Activated T-cell treated with anti-CD3 and anti-CD28 coated beads, Interleukin-2, amount 50 U/mL, for 48 hours (primary cell): ENCODE measurements at regions not wholly inside any gene's neighbourhood (a gene's known extent, or its start where the extent isn't known, plus 50 kb on each side); places are given as distances from the start of the nearest gene placed in this dataset.

Experiments used
- DNase-seq, 2 experiments: peaks; one replicate each; pipeline ENCODE4 v3.0.0-alpha.2; 2020

- no peak for DNase-seq
Measured at GRCh38 chr15:60057554-60057953, 53.4 kb downstream of the FOXB1 start.

- no peak for DNase-seq
Measured at GRCh38 chr15:60059186-60059585, 55.1 kb downstream of the FOXB1 start.

- no peak for DNase-seq
Measured at GRCh38 chr15:60061758-60062157, 57.6 kb downstream of the FOXB1 start.

- no peak for DNase-seq
Measured at GRCh38 chr15:60062826-60063225, 58.7 kb downstream of the FOXB1 start.

DNA sequence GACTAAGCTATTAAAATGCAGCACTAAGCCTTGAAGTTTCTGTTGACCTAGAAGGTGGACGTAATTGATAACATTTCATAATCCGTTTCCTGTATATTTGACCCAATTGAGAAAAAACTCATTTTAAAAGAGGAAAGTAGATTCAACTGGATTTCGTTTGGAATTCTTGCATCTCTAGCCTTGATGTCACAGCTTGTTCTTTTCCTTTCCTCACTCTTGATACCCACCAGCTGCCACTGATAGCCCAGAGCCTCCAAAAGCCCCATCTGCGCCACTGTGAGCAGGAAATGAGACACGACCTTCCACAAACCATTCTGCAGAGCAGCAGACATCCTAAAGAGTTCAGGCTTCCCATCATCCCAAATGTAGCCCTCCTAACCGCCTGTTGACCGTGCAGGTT, 61.8 kb downstream of the FOXB1 start:
- DNase-seq, result no peak

- DNase-seq, result no peak
Measured at GRCh38 chr15:60070838-60071493, 66.9 kb downstream of the FOXB1 start.

DNA sequence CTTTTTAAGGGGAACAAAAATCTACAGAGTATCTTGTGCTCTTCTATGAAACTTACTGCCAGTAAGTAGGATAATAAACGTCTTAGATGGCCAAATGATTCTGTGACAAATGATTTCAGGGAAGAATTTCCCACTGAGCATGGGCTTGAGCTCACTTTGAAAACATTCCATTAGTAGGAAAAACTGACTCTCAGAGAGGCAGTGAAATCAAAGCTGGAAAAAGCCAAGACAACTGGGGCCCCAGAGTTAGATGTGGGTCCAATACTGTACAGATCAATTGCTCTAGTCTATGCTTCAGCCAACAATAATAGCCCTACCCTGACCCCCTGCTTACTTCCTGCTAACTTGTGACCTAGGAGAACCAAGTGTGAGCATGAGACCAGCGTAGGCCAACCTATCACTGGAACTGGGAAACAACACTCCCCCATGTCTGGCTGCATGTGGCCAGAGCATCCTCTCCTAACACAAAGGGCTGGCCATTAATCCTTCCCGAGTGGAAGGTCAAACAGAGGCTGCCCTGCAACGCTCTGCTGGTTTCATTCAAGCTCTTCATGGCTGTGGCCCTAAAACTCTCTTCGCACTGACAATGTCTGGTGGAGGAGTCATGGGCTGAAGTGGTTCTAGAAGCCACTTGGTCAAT, 68.8 kb downstream of the FOXB1 start:
- no peak for DNase-seq

- no peak for DNase-seq
Measured at GRCh38 chr15:60073466-60073840, 69.3 kb downstream of the FOXB1 start.

GRCh38 chr15:60074181-60074885, 70.2 kb downstream of the FOXB1 start:
- DNase-seq, result no peak

DNA sequence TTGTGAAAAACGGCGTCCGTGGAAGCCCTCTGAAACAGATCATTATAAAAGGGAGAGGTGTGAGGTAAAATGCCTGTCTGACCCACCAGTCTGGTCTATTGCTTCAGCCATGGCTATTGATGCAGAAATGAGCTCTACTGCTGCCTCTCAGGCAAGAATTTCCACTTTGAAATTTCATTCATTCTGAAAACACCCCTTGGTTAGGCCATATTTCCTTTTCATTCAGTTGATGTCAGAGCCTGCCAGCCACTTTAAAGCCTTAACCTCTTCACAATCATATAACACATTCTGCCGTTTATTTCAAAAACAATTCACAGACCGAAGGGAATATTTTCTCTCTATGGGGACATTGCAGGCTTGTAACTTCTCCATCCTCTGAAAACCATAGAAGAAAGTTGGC, 71.9 kb downstream of the FOXB1 start:
- peak in 1 of 2 experiments; percentile 25 for DNase-seq

GRCh38 chr15:60076582-60077276, 72.6 kb downstream of the FOXB1 start:
- DNase-seq, result no peak

DNA sequence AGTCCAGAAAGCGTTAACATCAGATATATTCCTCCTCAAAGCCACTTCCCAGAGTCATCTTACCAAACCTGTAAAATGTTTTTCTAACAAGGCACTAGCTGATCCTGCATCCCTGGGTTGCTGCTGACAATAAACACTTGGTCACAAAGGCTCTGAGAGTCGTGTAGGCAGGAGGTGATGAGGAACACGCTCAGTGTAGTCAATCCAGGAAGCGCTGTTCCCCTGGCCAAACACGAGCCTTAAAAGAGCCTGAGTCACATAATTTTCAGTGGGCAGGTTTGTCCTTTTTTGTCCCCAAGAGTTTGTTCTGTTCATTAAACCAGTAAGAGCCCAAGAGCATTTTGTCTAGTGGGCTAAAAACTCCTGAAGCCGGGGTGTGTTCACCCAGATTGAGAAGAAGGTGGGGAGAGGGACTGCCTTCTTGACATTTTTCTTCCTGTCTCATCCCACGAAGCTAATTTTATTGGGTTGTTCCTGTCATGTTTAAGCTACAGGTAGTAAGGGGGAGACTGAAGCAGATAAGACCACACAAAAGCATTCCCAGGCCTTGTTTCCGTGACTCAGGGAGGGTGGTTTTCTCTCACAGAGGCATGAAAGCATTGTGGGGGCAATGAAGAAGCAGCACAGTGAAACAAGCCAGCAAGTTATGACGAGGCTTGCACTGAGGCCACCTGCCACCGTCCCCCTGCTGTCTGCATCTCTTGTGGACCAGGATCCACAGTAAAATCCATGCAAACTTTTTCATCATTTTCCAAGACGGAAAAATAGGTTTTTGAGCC, 73.7 kb downstream of the FOXB1 start:
- DNase-seq, result peak; percentile 59 to 62

GRCh38 chr15:60079210-60079609, 75.1 kb downstream of the FOXB1 start:
- DNase-seq, result no peak

DNA sequence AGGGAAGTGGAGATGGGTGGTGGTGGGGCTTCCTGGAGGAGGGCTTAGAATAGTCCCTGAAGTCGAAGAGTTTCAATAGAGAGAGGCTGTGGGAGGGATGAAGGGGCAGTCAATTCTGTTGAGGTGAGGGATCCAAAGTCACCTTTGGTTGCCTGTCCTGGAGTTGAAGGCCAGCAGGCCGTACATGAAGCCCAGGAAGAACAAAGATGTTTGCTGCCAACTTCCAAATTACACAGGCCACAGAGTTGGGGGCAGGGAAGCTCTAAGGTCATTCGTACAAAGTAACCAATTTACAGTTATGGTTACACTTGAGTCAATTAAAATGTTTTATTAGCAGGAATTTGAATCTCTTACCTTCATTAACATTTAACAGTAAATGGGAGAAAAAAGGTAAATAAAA, 77.9 kb downstream of the FOXB1 start:
- DNase-seq, result no peak

DNA sequence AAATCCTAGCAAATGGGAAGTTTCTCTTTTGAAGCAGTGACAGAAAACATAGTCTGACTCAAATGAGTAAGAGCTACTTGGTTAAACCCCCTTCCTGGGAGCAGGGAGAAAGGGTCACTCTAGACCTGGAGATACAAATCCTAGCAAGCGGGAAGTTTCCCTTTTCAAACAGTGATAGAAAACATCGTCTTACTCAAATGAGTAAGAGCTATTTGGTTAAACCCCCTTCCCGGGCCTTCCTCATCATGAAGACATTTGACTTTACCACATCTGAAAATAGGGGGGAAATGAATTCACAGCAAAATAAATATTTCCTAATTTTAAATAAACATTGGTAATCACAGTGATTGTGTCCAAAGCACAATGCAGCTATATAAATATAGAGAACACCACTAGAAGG, 79.2 kb downstream of the FOXB1 start:
- DNase-seq, result no peak

DNA sequence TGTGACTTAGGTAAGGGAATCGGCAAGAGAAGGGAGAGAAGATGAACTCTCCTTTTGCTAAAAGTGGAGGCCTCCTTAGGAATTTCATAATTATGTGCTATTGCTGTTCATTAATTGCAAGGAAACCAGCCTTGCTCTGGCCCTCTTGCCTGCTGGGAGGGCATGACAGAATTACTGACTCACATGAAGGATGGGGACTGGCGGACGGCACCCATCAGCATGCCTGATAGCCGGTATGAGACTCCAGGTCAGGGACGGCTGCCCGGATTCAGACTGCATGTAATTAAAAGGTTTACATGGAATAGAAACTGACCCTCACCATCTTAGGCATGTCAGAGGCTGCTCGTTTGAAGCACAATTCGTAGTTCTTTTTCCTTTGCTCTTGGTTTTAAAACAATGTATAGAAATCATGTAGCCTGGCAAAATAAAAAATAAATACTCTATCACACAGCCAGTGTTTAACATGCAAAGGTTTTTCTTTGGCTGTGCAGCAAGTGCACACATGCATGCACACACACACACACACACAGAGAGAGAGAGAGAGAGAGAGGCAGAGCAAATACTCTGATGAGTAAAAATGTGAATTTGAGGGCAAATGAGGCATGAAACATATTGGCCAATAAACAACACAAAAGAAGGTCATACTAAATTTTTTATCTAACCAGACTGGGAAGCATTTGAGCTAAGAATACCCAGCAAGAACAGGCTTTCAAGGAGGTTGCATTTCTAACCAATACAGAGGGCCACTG, 82.7 kb downstream of the FOXB1 start:
- no peak for DNase-seq

DNA sequence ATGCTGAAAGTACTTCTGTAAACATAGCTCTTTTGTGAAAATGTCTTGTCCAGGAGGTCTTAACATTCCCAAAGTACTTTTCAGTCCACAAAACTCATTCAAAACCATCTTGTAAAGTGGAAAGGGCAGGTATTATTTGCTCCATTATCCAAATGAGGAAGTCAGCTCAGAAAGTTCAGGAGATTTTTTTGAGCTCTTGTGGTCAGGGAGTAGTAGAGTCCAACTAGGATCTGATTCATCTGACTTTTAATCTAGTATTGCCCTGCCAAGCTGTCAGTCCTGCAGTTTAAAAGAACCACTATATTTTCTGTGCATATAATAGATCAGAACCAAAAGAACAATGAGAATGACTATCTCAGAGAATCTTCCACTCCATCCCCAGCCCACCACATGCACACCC, 83.5 kb downstream of the FOXB1 start:
- DNase-seq, result no peak

GRCh38 chr15:60090747-60091146, 86.6 kb downstream of the FOXB1 start:
- DNase-seq, result no peak

GRCh38 chr15:60091157-60091556, 87.0 kb downstream of the FOXB1 start:
- DNase-seq, result no peak

- no peak for DNase-seq
Measured at GRCh38 chr15:60091911-60092310, 87.8 kb downstream of the FOXB1 start.

- no peak for DNase-seq
Measured at GRCh38 chr15:60093273-60094067, 89.4 kb downstream of the FOXB1 start.
